AG09319 (cell line): ENCODE measurements at regions not wholly inside any gene's neighbourhood (a gene's known extent, or its start where the extent isn't known, plus 50 kb on each side); places are given as distances from the start of the nearest gene placed in this dataset.

Experiments
- DNase-seq: peaks from one replicate; pipeline ENCODE4 v3.0.0-alpha.2; 2010; ENCODE audit warnings: low read depth; ENCODE audit errors: extremely low read depth
- CTCF ChIP-seq: IDR thresholded peaks from 2 replicates; pipeline ENCODE4 v1.5.1; 2011; ENCODE audit warnings: low read depth, mild to moderate bottlenecking, inconsistent platforms, low read length, moderate library complexity

GRCh38 chr10:89095701-89096391 lies 105.2 kb downstream of the FAS start:
- TF ChIP-seq CTCF = no peak
- no peak for DNase-seq

- no peak for TF ChIP-seq CTCF
- DNase-seq = no peak
Observed at GRCh38 chr10:89093728-89094127, 103.1 kb downstream of the FAS start.

GRCh38 chr10:89092981-89093380 lies 102.4 kb downstream of the FAS start:
- no peak for TF ChIP-seq CTCF
- no peak for DNase-seq

- no peak for DNase-seq
Observed at GRCh38 chr10:89092439-89092838, 101.8 kb downstream of the FAS start.

GRCh38 chr10:89091496-89091895 lies 100.9 kb downstream of the FAS start:
- no peak for DNase-seq
- no peak for TF ChIP-seq CTCF

More at GRCh38 chr10:89092439-89092838, 101.8 kb downstream of the FAS start:
- no peak for TF ChIP-seq CTCF

GRCh38 chr10:89090756-89091445 lies 100.3 kb downstream of the FAS start:
- DNase-seq = no peak

More at GRCh38 chr10:89090756-89091445, 100.3 kb downstream of the FAS start:
- TF ChIP-seq CTCF = no peak
